IPS-NIHi7 (cell line): ENCODE measurements at regions not wholly inside any gene's neighbourhood (a gene's known extent, or its start where the extent isn't known, plus 50 kb on each side); places are given as distances from the start of the nearest gene placed in this dataset.
"Not testable (repeated sequence)": the region's sequence is repeated elsewhere in the genome, so short reads cannot be mapped to it uniquely, and the experiment has no call there.

Source experiments
- DNase-seq: peaks from one replicate; pipeline ENCODE4 v3.0.0; 2012; ENCODE audit warnings: mixed read lengths; ENCODE audit errors: extremely low spot score

GRCh38 chr2:160550048-160550447, 56.4 kb upstream of the RBMS1 start:
- DNase-seq: no peak

GRCh38 chr2:160551259-160551658, 57.7 kb upstream of the RBMS1 start:
- no peak for DNase-seq

GRCh38 chr2:160555420-160556071, 61.9 kb upstream of the RBMS1 start:
- DNase-seq: no peak

- DNase-seq: no peak
These were observed 64.3 kb upstream of the RBMS1 start for GRCh38 chr2:160557903-160558302.

- DNase-seq: no peak
These were observed 64.9 kb upstream of the RBMS1 start for GRCh38 chr2:160558531-160558930.

GRCh38 chr2:160561551-160562295, 68.1 kb upstream of the RBMS1 start:
- DNase-seq: no peak

- DNase-seq: no peak
These were observed 69.1 kb upstream of the RBMS1 start for GRCh38 chr2:160562730-160563129.

GRCh38 chr2:160564591-160564990, 71.0 kb upstream of the RBMS1 start:
- no peak for DNase-seq

GRCh38 chr2:160565099-160565845, 71.7 kb upstream of the RBMS1 start:
- no peak for DNase-seq

- no peak for DNase-seq
These were observed 73.1 kb upstream of the RBMS1 start for GRCh38 chr2:160566717-160567116.

GRCh38 chr2:160568856-160569255, 75.2 kb upstream of the RBMS1 start:
- no peak for DNase-seq

GRCh38 chr2:160570376-160570775, 76.8 kb upstream of the RBMS1 start:
- no peak for DNase-seq

GRCh38 chr2:160574468-160575140, 81.0 kb upstream of the RBMS1 start:
- no peak for DNase-seq

GRCh38 chr2:160575368-160575767, 81.8 kb upstream of the RBMS1 start:
- no peak for DNase-seq

- DNase-seq: no peak
These were observed 82.5 kb upstream of the RBMS1 start for GRCh38 chr2:160576054-160576499.

GRCh38 chr2:160577081-160577480, 83.5 kb upstream of the RBMS1 start:
- DNase-seq: not testable (repeated sequence)

GRCh38 chr2:160581035-160581434, 87.4 kb upstream of the RBMS1 start:
- DNase-seq: no peak

GRCh38 chr2:160581448-160581847, 87.8 kb upstream of the RBMS1 start:
- peak; percentile 52 for DNase-seq

GRCh38 chr2:160582081-160582480, 88.5 kb upstream of the RBMS1 start:
- DNase-seq: no peak

GRCh38 chr2:160582490-160583145, 89.0 kb upstream of the RBMS1 start:
- peak; percentile 20 for DNase-seq

GRCh38 chr2:160583146-160583535, 89.5 kb upstream of the RBMS1 start:
- no peak for DNase-seq
